ENCODE measurements at regions not wholly inside any gene's neighbourhood (a gene's known extent, or its start where the extent isn't known, plus 50 kb on each side); places are given as distances from the start of the nearest gene placed in this dataset.
"Not testable (repeated sequence)": the region's sequence is repeated elsewhere in the genome, so short reads cannot be mapped to it uniquely, and the experiment has no call there.

- no peak for DNase-seq
Measured at GRCh38 chr6:165842281-165842936, 179.4 kb upstream of the PDE10A start.

GRCh38 chr6:165841153-165841558 is 178.1 kb upstream of the PDE10A start:
- no peak for DNase-seq

- DNase-seq = no peak
Measured at GRCh38 chr6:165837948-165838745, 175.1 kb upstream of the PDE10A start.

- DNase-seq = not testable (repeated sequence)
Measured at GRCh38 chr6:165836648-165837047, 173.6 kb upstream of the PDE10A start.

GRCh38 chr6:165835410-165835851 is 172.4 kb upstream of the PDE10A start:
- DNase-seq = no peak

- DNase-seq = no peak
Measured at GRCh38 chr6:165834613-165835259, 171.7 kb upstream of the PDE10A start.

- no peak for DNase-seq
Measured at GRCh38 chr6:165833355-165833754, 170.3 kb upstream of the PDE10A start.

GRCh38 chr6:165831812-165832510 is 168.9 kb upstream of the PDE10A start:
- DNase-seq = no peak

- no peak for DNase-seq
Measured at GRCh38 chr6:165830761-165831160, 167.7 kb upstream of the PDE10A start.

GRCh38 chr6:165829376-165829775 is 166.3 kb upstream of the PDE10A start:
- no peak for DNase-seq

- no peak for DNase-seq
Measured at GRCh38 chr6:165827190-165827518, 164.1 kb upstream of the PDE10A start.

GRCh38 chr6:165826487-165827189 is 163.6 kb upstream of the PDE10A start:
- no peak for DNase-seq

GRCh38 chr6:165825256-165825815 is 162.3 kb upstream of the PDE10A start:
- DNase-seq = no peak

GRCh38 chr6:165823609-165824326 is 160.7 kb upstream of the PDE10A start:
- no peak for DNase-seq

GRCh38 chr6:165822501-165822900 is 159.5 kb upstream of the PDE10A start:
- DNase-seq = no peak

GRCh38 chr6:165821754-165822153 is 158.7 kb upstream of the PDE10A start:
- no peak for DNase-seq

- no peak for DNase-seq
Measured at GRCh38 chr6:165820934-165821333, 157.9 kb upstream of the PDE10A start.

- no peak for DNase-seq
Measured at GRCh38 chr6:165820407-165820806, 157.4 kb upstream of the PDE10A start.

- DNase-seq = no peak
Measured at GRCh38 chr6:165819394-165819793, 156.4 kb upstream of the PDE10A start.

- DNase-seq = no peak
Measured at GRCh38 chr6:165818200-165818599, 155.2 kb upstream of the PDE10A start.

GRCh38 chr6:165817771-165818170 is 154.7 kb upstream of the PDE10A start:
- no peak for DNase-seq

GRCh38 chr6:165817148-165817547 is 154.1 kb upstream of the PDE10A start:
- DNase-seq = no peak

All from CD4-positive, alpha-beta T cell treated with Interleukin-15 for 1 hour (primary cell).